Gastrocnemius medialis (tissue), 4 donors: ENCODE measurements at regions not wholly inside any gene's neighbourhood (a gene's known extent, or its start where the extent isn't known, plus 50 kb on each side); places are given as distances from the start of the nearest gene placed in this dataset.

Experiments used
- CTCF ChIP-seq, 5 experiments: fragments of 450-650 bp in 3 of 5; fragments of 200-600 bp in 2 of 5; sonication (generic) in 2 of 5; IDR thresholded peaks in 4 of 5; conservative IDR thresholded peaks in 1 of 5; 1 replicate in 4 of 5; 2 replicates in 1 of 5; pipeline ENCODE4 v1.5.1; 2016 to 2019; ENCODE audit warnings: antibody characterized with exemption in 5 of 5, mild to moderate bottlenecking in 3 of 5, moderate library complexity in 3 of 5
- POLR2A ChIP-seq, 2 donors: fragments of 450-650 bp; IDR thresholded peaks; one replicate each; pipeline ENCODE4 v1.6.1; 2017; ENCODE audit warnings: antibody characterized with exemption in 2 of 2, mild to moderate bottlenecking in 2 of 2, moderate library complexity in 2 of 2

- TF ChIP-seq CTCF (IDR thresholded peaks at IDR 0.05 in 4 of 5, conservative IDR thresholded peaks at IDR 0.05 in 1 of 5) (no peak), POLR2A (IDR thresholded peaks at IDR 0.05) (no peak)
Observed at GRCh38 chr15:62510791-62511190, 345.7 kb upstream of the C2CD4B start.
